CD4-positive, alpha-beta T cell treated with Interleukin-21 for 1 hour (primary cell): ENCODE measurements at regions not wholly inside any gene's neighbourhood (a gene's known extent, or its start where the extent isn't known, plus 50 kb on each side); places are given as distances from the start of the nearest gene placed in this dataset.

Experiments used
- DNase-seq: peaks from one replicate; pipeline ENCODE4 v3.0.0-alpha.2; 2020

DNA sequence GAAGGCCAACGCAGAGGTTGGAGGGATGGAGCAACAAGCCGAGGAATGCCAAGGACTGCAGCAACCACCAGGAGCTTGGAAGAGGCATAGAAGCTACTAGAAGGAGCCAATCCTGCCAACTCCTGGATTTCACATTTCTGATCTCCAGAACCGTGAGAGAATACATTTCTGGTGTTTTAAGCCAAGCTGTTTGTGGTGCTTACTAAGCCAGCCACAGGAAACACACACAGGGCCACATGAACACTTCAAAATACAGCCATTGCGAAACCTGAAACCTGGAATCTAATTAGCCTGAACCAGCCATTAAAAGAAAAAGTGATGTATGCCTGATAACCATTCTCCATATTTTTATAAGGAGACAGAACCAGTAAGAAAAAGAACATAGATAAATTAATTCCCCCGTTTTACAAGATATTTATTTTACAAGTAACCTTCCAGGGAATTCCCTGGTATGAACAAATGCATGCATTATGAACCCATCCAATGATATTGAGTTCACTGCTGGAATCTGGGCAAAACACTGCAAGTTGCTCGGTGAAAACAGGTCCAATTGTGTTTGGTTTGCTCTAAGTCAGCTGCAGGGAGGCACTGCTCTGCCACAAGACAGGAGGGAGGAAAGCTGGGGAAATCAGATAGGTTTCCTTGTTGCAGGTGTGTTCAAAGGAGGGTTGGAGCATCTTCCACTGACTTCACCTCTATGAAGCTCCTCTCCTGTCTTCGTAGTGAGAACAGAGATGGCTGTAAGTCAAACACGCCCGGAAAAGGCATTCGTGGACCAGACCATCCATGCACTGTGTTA is 70.2 kb downstream of the ETS2 start:
- DNase-seq, result no peak
